ENCODE measurements at regions not wholly inside any gene's neighbourhood (a gene's known extent, or its start where the extent isn't known, plus 50 kb on each side); places are given as distances from the start of the nearest gene placed in this dataset.

DNA sequence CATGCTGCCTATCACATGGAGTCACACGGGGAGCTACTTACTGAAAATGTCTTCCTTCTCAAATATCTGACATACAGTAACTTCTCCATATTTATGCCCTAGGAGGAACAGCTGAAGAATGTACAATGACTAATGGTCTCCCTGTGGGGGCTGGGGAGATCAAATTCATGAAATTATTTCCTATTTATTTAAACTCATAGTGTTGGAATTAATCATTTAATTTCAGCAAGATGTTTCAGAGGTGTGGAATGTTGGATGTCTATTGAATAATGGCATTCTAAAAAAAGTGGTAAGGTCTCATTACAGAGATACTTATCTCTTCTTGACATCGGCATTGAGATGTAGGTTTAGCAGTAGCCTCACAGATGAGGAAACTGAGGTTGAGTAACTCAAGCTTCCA is 214.3 kb upstream of the CDH11 start:
- Histone ChIP-seq H2AFZ (ENCODE audit: low read length) (no peak overlapping the region), H3K27ac (ENCODE audit: extremely low read length, insufficient read depth, low read length) (no peak overlapping the region), H3K4me2 (ENCODE audit: low read depth, low read length) (no peak overlapping the region), H4K20me1 (ENCODE audit: insufficient read depth, low read length) (no peaks in the 10 kb centered on the region), H3K4me3 (replicated peaks in 1 of 3; ENCODE audit: insufficient read depth in 1 of 3, low read depth in 2 of 3, low read length in 3 of 3) (no peak overlapping the region), H3K79me2 (ENCODE audit: insufficient read depth, low read length) (no peaks in the 10 kb centered on the region), H3K9ac (ENCODE audit: insufficient read depth, low read depth, low read length) (no peak overlapping the region), H3K36me3 (replicated peaks in 1 of 2; ENCODE audit: control insufficient read depth in 1 of 2, insufficient read depth in 2 of 2, low read length in 2 of 2) (no peaks in the 10 kb centered on the region), H3K9me3 (ENCODE audit: low read length) (peaks cover 7% of the 10 kb centered on the region), H3K27me3 (ENCODE audit: control insufficient read depth in 1 of 2, insufficient read depth in 2 of 2, low read length in 2 of 2) (no peaks in the 10 kb centered on the region), H3K4me1 (ENCODE audit: insufficient read depth, low read length) (no peaks in the 10 kb centered on the region)
- intact Hi-C loops (cut with micrococcal nuclease; ENCODE audit: unreplicated experiment) (no loop called here), in situ Hi-C loops (cut with HindIII; ENCODE audit: extremely low pct_ligation_motif_present, low pct_unique_long_range_greater_than_20kb) (no loop called here)
- WGBS (ENCODE audit: low lambda C conversion rate): 0% methylated on average over 2 of the region's 2 CpGs
- ChIA-PET POLR2A (no interaction called here), CTCF (ENCODE audit: low intra/inter-chr PET ratio, low total read pairs) (no interaction called here)
- ATAC-seq: no peak
- BruUV-seq (replicated peaks): no TSS peak
- no peak for TF ChIP-seq ZNF329 (CRISPR knock-in tag; IDR thresholded peaks at IDR 0.05; ENCODE audit: low read depth)
- DNase-seq (ENCODE audit: low spot score): no peak
- FAIRE-seq: no peak

GRCh38 chr16:65334081-65334480 is 212.2 kb upstream of the CDH11 start:
- no peak overlapping the region for H2AFZ ChIP-seq (ENCODE audit: low read length)
- no peak overlapping the region for H3K4me2 ChIP-seq (ENCODE audit: low read depth, low read length)
- DNase-seq (ENCODE audit: low spot score) (no peak), FAIRE-seq (no peak), ATAC-seq (no peak)
- no peak overlapping the region for H3K27ac ChIP-seq (ENCODE audit: extremely low read length, insufficient read depth, low read length)
- 5% methylated on average over 2 of the region's 2 CpGs for WGBS (ENCODE audit: low lambda C conversion rate)
- in situ Hi-C loops (cut with HindIII; ENCODE audit: extremely low pct_ligation_motif_present, low pct_unique_long_range_greater_than_20kb) (no loop called here), intact Hi-C loops (cut with micrococcal nuclease; ENCODE audit: unreplicated experiment) (no loop called here)
- H3K4me3 ChIP-seq (replicated peaks in 1 of 3; ENCODE audit: insufficient read depth in 1 of 3, low read depth in 2 of 3, low read length in 3 of 3): no peak overlapping the region
- no peaks in the 10 kb centered on the region for H4K20me1 ChIP-seq (ENCODE audit: insufficient read depth, low read length)
- peaks cover 7% of the 10 kb centered on the region for H3K9me3 ChIP-seq (ENCODE audit: low read length)
- H3K36me3 ChIP-seq (replicated peaks in 1 of 2; ENCODE audit: control insufficient read depth in 1 of 2, insufficient read depth in 2 of 2, low read length in 2 of 2): no peaks in the 10 kb centered on the region
- no peaks in the 10 kb centered on the region for H3K27me3 ChIP-seq (ENCODE audit: control insufficient read depth in 1 of 2, insufficient read depth in 2 of 2, low read length in 2 of 2)
- no peaks in the 10 kb centered on the region for H3K79me2 ChIP-seq (ENCODE audit: insufficient read depth, low read length)
- no peaks in the 10 kb centered on the region for H3K4me1 ChIP-seq (ENCODE audit: insufficient read depth, low read length)
- CTCF ChIA-PET (ENCODE audit: low intra/inter-chr PET ratio, low total read pairs): no interaction called here
- POLR2A ChIA-PET: no interaction called here
- no TSS peak for BruUV-seq (replicated peaks)
- no peak overlapping the region for H3K9ac ChIP-seq (ENCODE audit: insufficient read depth, low read depth, low read length)
- TF ChIP-seq, protein P1, sequence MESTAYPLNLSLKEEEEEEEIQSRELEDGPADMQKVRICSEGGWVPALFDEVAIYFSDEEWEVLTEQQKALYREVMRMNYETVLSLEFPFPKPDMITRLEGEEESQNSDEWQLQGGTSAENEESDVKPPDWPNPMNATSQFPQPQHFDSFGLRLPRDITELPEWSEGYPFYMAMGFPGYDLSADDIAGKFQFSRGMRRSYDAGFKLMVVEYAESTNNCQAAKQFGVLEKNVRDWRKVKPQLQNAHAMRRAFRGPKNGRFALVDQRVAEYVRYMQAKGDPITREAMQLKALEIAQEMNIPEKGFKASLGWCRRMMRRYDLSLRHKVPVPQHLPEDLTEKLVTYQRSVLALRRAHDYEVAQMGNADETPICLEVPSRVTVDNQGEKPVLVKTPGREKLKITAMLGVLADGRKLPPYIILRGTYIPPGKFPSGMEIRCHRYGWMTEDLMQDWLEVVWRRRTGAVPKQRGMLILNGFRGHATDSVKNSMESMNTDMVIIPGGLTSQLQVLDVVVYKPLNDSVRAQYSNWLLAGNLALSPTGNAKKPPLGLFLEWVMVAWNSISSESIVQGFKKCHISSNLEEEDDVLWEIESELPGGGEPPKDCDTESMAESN (CRISPR knock-in tag; conservative IDR thresholded peaks at IDR 0.05): no peak
- TF ChIP-seq KDM6A (CRISPR knock-in tag; IDR thresholded peaks at IDR 0.05; ENCODE audit: low read depth) (no peak), ZNF407 (CRISPR knock-in tag; IDR thresholded peaks at IDR 0.05; ENCODE audit: not compliant biosample characterization) (no peak), ZNF629 (CRISPR knock-in tag; conservative IDR thresholded peaks at IDR 0.05) (no peak)
- TF ChIP-seq, protein P2, sequence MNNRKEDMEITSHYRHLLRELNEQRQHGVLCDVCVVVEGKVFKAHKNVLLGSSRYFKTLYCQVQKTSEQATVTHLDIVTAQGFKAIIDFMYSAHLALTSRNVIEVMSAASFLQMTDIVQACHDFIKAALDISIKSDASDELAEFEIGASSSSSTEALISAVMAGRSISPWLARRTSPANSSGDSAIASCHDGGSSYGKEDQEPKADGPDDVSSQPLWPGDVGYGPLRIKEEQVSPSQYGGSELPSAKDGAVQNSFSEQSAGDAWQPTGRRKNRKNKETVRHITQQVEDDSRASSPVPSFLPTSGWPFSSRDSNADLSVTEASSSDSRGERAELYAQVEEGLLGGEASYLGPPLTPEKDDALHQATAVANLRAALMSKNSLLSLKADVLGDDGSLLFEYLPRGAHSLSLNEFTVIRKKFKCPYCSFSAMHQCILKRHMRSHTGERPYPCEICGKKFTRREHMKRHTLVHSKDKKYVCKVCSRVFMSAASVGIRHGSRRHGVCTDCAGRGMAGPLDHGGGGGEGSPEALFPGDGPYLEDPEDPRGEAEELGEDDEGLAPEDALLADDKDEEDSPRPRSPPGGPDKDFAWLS (CRISPR knock-in tag; IDR thresholded peaks at IDR 0.05; ENCODE audit: borderline replicate concordance): no peak
